Sigmoid colon (tissue), 4 donors: ENCODE measurements at regions not wholly inside any gene's neighbourhood (a gene's known extent, or its start where the extent isn't known, plus 50 kb on each side); places are given as distances from the start of the nearest gene placed in this dataset.

Experiments
- CTCF ChIP-seq, 4 experiments: fragments of 450-650 bp in 3 of 4; fragments of 200-600 bp in 1 of 4; IDR thresholded peaks; one replicate each; pipeline ENCODE4 v1.5.1; 2016 to 2019; ENCODE audit warnings: antibody characterized with exemption in 4 of 4, mild to moderate bottlenecking in 3 of 4, moderate library complexity in 2 of 4
- POLR2A ChIP-seq, 2 donors: fragments of 450-650 bp; IDR thresholded peaks; one replicate each; pipeline ENCODE4 v1.6.1; 2016; ENCODE audit warnings: antibody characterized with exemption in 2 of 2, mild to moderate bottlenecking in 2 of 2, moderate library complexity in 2 of 2
- POLR2AphosphoS5 ChIP-seq, 4 donors: sonication (generic); formaldehyde crosslinking; IDR thresholded peaks; one replicate each; pipeline ENCODE4 v1.6.1; 2017; ENCODE audit warnings: antibody characterized with exemption in 4 of 4

- TF ChIP-seq POLR2A (IDR thresholded peaks at IDR 0.05) (no peak), POLR2AphosphoS5 (IDR thresholded peaks at IDR 0.05) (no peak), CTCF (IDR thresholded peaks at IDR 0.05) (no peak)
Observed at GRCh38 chr2:240210198-240210965, 69.9 kb upstream of the OTOS start.
